SH-SY5Y (cell line): ENCODE measurements at regions not wholly inside any gene's neighbourhood (a gene's known extent, or its start where the extent isn't known, plus 50 kb on each side); places are given as distances from the start of the nearest gene placed in this dataset.

Experiments
- GATA2 ChIP-seq: IDR thresholded peaks from 2 replicates; pipeline ENCODE4 v1.6.1; 2011; ENCODE audit warnings: mild to moderate bottlenecking, low read depth, low read length
- GATA3 ChIP-seq: IDR thresholded peaks from 2 replicates; pipeline ENCODE4 v1.6.1; 2011; ENCODE audit warnings: low read depth, mild to moderate bottlenecking, low read length, moderate library complexity

DNA sequence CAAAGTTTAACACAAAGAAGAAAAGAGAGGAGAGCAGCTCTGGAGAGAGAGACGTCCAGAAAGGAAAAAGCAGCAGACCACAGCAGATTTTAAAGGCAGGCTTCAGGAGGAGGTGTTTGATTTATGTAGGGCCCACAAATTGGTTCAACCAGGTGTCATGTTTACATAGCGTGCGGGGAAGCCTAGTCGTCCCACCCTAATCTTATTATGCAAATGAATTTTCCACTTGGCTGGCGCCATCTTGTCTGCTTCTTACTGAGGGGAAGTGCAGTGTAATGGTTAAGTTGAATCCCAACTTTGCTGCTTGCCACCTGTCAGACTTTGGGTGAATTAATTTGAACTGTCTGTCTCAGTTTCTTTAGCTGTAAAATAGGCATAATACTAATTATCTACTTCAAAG, 282.4 kb upstream of the CYRIA start:
- no peak for TF ChIP-seq GATA2
- TF ChIP-seq GATA3, result no peak
